Activated CD4-positive, alpha-beta memory T cell treated with anti-CD3 and anti-CD28 coated beads, Interleukin-2, amount 10 ng/mL, durations not matched to agents 7 days and 5 days (primary cell): ENCODE measurements at regions not wholly inside any gene's neighbourhood (a gene's known extent, or its start where the extent isn't known, plus 50 kb on each side); places are given as distances from the start of the nearest gene placed in this dataset.
"Not testable (repeated sequence)": the region's sequence is repeated elsewhere in the genome, so short reads cannot be mapped to it uniquely, and the experiment has no call there.

Source experiments
- CTCF ChIA-PET: fragments of 350-600 bp; sonication (Branson Sonifier 250); formaldehyde crosslinking; loops from one replicate; lab custom pipeline; 2021; ENCODE audit warnings: antibody characterized with exemption, inconsistent platforms; lab: Charles Lee
- POLR2A ChIA-PET: fragments of 350-600 bp; sonication (Branson Sonifier 250); formaldehyde crosslinking; loops from one replicate; lab custom pipeline; 2021; ENCODE audit warnings: antibody characterized with exemption; lab: Charles Lee
- DNase-seq: peaks from one replicate; pipeline ENCODE4 v3.0.0-alpha.2; 2020
- H3K27ac Mint-ChIP-seq: one replicate; pipeline ENCODE4 v1.8.0; 2021; ENCODE audit warnings: mild to moderate bottlenecking, mixed read lengths
- H3K27me3 Mint-ChIP-seq: one replicate; pipeline ENCODE4 v1.8.0; 2021; ENCODE audit warnings: mixed read lengths
- H3K36me3 Mint-ChIP-seq: one replicate; pipeline ENCODE4 v1.8.0; 2021; ENCODE audit warnings: low read depth, mixed read lengths
- H3K4me1 Mint-ChIP-seq: one replicate; pipeline ENCODE4 v1.8.0; 2021; ENCODE audit warnings: mixed read lengths
- H3K4me3 Mint-ChIP-seq: one replicate; pipeline ENCODE4 v1.8.0; 2021; ENCODE audit warnings: mild to moderate bottlenecking, mixed read lengths
- H3K9me3 Mint-ChIP-seq: one replicate; pipeline ENCODE4 v1.8.0; 2021; ENCODE audit warnings: mixed read lengths

- Mint-ChIP-seq H3K27me3 (no peaks in the 10 kb centered on the region), H3K9me3 (no peaks in the 10 kb centered on the region), H3K36me3 (no peaks in the 10 kb centered on the region), H3K27ac (no peak overlapping the region), H3K4me3 (no peak overlapping the region), H3K4me1 (no peaks in the 10 kb centered on the region)
- ChIA-PET CTCF (no interaction called here), POLR2A (no interaction called here)
- no peak for DNase-seq
Observed at GRCh38 chr7:83777406-83778072, 128.6 kb upstream of the SEMA3E start.

GRCh38 chr7:83769407-83769806 lies 120.5 kb upstream of the SEMA3E start:
- CTCF ChIA-PET, result no interaction called here
- H3K27me3 Mint-ChIP-seq, result no peaks in the 10 kb centered on the region
- POLR2A ChIA-PET, result no interaction called here
- H3K4me1 Mint-ChIP-seq, result no peaks in the 10 kb centered on the region
- no peaks in the 10 kb centered on the region for H3K36me3 Mint-ChIP-seq
- H3K27ac Mint-ChIP-seq, result no peak overlapping the region
- no peak for DNase-seq
- H3K4me3 Mint-ChIP-seq, result no peak overlapping the region
- peaks cover 5% of the 10 kb centered on the region for H3K9me3 Mint-ChIP-seq

DNA sequence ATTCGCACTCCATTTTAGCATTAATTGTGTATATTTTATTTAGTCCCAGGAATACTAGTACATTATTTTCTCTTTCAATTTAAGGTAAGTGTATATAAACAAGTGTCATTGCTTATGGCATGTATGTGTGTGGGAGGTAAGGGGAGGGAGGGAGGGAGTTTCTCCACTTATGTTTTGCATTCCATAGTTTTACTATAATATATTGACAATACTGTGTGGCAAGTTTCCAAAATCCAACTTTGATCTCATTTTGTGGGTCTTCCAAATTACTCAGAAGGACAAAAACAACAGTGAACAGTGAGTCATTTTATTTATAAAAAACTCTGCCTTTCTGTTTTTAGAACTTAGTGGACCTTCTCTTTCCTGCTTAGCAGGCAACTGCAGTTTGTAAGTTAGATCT lies 102.3 kb upstream of the SEMA3E start:
- Mint-ChIP-seq H3K4me3 (no peak overlapping the region), H3K27ac (no peak overlapping the region), H3K9me3 (peaks cover 13% of the 10 kb centered on the region), H3K4me1 (no peaks in the 10 kb centered on the region), H3K36me3 (no peaks in the 10 kb centered on the region), H3K27me3 (no peaks in the 10 kb centered on the region)
- POLR2A ChIA-PET, result no interaction called here
- DNase-seq, result no peak
- CTCF ChIA-PET, result no interaction called here

DNA sequence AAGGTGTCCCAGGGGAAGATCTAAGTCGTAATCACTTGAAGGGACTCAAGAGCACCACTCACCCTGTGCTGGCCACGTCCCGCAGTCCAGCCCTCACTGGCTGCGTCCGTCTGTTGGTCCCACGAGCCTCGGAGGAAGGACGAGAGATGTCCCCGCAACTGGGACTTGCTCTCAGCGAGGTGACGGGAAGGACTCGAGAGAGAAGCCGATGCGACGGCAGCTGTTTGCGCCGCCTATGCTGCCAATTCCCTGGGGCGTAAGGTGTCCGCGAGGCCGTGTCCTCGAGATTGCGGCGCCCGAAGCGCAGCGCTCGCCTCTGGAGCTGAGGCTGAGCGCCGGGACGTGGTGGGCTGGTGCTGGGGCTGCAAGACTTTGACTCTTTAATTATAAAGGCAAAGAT lies 100.6 kb upstream of the SEMA3E start:
- Mint-ChIP-seq H3K4me1 (no peaks in the 10 kb centered on the region), H3K27me3 (no peaks in the 10 kb centered on the region), H3K4me3 (no peak overlapping the region), H3K36me3 (no peaks in the 10 kb centered on the region), H3K27ac (no peak overlapping the region), H3K9me3 (peaks cover 13% of the 10 kb centered on the region)
- ChIA-PET POLR2A (no interaction called here), CTCF (no interaction called here)
- no peak for DNase-seq

- H3K36me3 Mint-ChIP-seq, result no peaks in the 10 kb centered on the region
- ChIA-PET POLR2A (no interaction called here), CTCF (no interaction called here)
- H3K27ac Mint-ChIP-seq, result no peak overlapping the region
- no peaks in the 10 kb centered on the region for H3K9me3 Mint-ChIP-seq
- H3K4me1 Mint-ChIP-seq, result no peaks in the 10 kb centered on the region
- no peaks in the 10 kb centered on the region for H3K27me3 Mint-ChIP-seq
- no peak overlapping the region for H3K4me3 Mint-ChIP-seq
- no peak for DNase-seq
Observed at GRCh38 chr7:83739527-83739926, 90.6 kb upstream of the SEMA3E start.

GRCh38 chr7:83738291-83738835 lies 89.4 kb upstream of the SEMA3E start:
- Mint-ChIP-seq H3K9me3 (no peaks in the 10 kb centered on the region), H3K27ac (no peak overlapping the region), H3K4me1 (no peaks in the 10 kb centered on the region), H3K4me3 (no peak overlapping the region), H3K36me3 (no peaks in the 10 kb centered on the region), H3K27me3 (no peaks in the 10 kb centered on the region)
- no peak for DNase-seq
- CTCF ChIA-PET, result no interaction called here
- POLR2A ChIA-PET, result no interaction called here

DNA sequence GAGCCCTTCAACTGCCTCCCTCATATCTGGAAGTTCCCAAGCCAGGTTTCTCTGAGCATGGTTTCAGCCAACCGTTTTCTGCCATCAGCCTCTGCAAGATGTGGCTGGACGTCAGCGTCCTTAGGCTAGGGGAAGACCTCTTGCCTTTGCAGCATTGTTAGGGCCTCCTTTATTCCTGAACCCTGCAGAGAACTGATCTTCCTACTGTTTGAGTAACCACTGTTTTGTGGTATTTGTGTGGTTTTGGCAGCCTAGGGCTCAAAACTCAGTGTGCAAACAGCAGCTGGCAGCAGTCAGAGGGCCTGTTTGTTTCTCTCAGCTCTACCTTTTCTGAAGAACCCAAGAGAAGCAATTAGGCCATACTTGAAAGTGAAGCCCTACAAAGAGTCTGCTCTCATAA lies 83.4 kb upstream of the SEMA3E start:
- POLR2A ChIA-PET, result no interaction called here
- no peak for DNase-seq
- H3K27ac Mint-ChIP-seq, result no peak overlapping the region
- no peak overlapping the region for H3K4me3 Mint-ChIP-seq
- CTCF ChIA-PET, result no interaction called here
- no peaks in the 10 kb centered on the region for H3K4me1 Mint-ChIP-seq
- H3K9me3 Mint-ChIP-seq, result no peaks in the 10 kb centered on the region
- H3K36me3 Mint-ChIP-seq, result no peaks in the 10 kb centered on the region
- H3K27me3 Mint-ChIP-seq, result no peaks in the 10 kb centered on the region

DNA sequence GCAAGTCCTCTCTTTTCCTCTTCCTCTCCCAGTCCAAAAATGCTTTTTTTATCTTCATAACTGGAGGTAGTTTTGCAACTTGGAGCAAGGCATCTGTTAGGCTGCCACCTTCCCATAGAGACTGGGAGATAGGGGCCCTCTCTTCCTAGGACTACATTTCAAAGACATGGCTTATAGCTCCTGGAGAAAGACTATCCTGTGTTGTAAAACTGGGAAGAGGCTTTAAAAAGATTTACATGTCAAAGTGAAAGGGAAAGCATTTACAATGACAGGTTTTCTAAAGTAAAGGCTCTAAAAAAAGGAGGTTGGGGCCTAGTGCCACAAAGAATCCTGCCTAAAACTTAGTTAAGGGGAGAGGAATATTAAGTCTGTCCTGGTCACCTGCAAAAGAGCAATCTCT lies 82.2 kb upstream of the SEMA3E start:
- no peak for DNase-seq

DNA sequence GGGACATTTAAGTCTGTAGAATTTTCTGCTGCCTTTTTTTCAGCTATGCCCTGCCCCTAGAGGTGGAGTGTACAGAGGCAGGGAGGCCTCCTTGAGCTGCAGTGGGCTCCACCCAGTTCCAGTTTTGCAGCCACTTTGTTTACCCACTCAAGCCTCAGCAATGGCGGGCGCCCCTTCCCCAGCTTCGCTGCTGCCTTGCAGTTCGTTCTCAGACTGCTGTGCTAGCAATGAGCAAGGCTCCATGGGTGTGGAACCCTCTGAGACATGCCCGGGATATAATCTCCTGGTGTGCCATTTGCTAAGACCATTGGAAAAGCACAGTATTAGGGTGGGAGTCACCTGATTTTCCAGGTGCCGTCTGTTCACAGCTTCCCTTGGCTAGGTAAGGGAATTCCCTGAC lies 68.0 kb upstream of the SEMA3E start:
- CTCF ChIA-PET, POLR2A ChIA-PET, H3K36me3 Mint-ChIP-seq, H3K9me3 Mint-ChIP-seq, H3K4me3 Mint-ChIP-seq, H3K27me3 Mint-ChIP-seq, H3K27ac Mint-ChIP-seq, DNase-seq, H3K4me1 Mint-ChIP-seq: not testable (repeated sequence)

More for the DNA sequence above, 82.2 kb upstream of the SEMA3E start:
- no peak overlapping the region for H3K27ac Mint-ChIP-seq
- CTCF ChIA-PET, result no interaction called here
- no peaks in the 10 kb centered on the region for H3K4me1 Mint-ChIP-seq
- no peak overlapping the region for H3K4me3 Mint-ChIP-seq
- no peaks in the 10 kb centered on the region for H3K9me3 Mint-ChIP-seq
- H3K27me3 Mint-ChIP-seq, result no peaks in the 10 kb centered on the region
- POLR2A ChIA-PET, result no interaction called here
- H3K36me3 Mint-ChIP-seq, result no peaks in the 10 kb centered on the region

GRCh38 chr7:83708531-83708930 lies 59.6 kb upstream of the SEMA3E start:
- no peaks in the 10 kb centered on the region for H3K36me3 Mint-ChIP-seq
- no peaks in the 10 kb centered on the region for H3K4me1 Mint-ChIP-seq
- no peak overlapping the region for H3K27ac Mint-ChIP-seq
- H3K9me3 Mint-ChIP-seq, result peaks cover 2% of the 10 kb centered on the region
- POLR2A ChIA-PET, result no interaction called here
- no peak overlapping the region for H3K4me3 Mint-ChIP-seq
- CTCF ChIA-PET, result no interaction called here
- no peak for DNase-seq
- H3K27me3 Mint-ChIP-seq, result no peaks in the 10 kb centered on the region

DNA sequence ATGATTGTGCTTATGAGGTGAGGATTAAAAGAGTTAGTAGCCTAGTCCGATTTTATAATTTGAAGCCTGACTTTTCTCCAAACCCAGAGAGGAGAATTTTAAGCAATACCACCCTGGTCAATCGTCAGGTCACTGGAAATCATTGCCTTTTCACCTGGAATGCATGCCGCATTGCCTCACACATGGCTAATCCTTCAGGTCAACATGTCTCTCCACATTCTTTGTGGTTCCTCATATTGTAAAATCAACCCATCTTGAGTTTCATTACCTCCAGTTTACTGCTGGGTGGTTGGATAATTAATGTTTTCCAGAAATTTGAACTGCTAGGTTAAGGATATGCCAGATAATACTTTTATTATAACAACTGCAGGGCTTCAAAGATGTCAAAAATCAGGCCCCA lies 55.6 kb upstream of the SEMA3E start:
- CTCF ChIA-PET, result no interaction called here
- H3K36me3 Mint-ChIP-seq, result no peaks in the 10 kb centered on the region
- H3K9me3 Mint-ChIP-seq, result peaks cover 1% of the 10 kb centered on the region
- H3K27me3 Mint-ChIP-seq, result no peaks in the 10 kb centered on the region
- H3K27ac Mint-ChIP-seq, result no peak overlapping the region
- DNase-seq, result no peak
- H3K4me1 Mint-ChIP-seq, result no peaks in the 10 kb centered on the region
- H3K4me3 Mint-ChIP-seq, result no peak overlapping the region
- POLR2A ChIA-PET, result no interaction called here

GRCh38 chr7:83702446-83702845 lies 53.5 kb upstream of the SEMA3E start:
- Mint-ChIP-seq H3K27me3 (no peaks in the 10 kb centered on the region), H3K4me1 (no peaks in the 10 kb centered on the region), H3K36me3 (no peaks in the 10 kb centered on the region), H3K27ac (no peak overlapping the region), H3K4me3 (no peak overlapping the region), H3K9me3 (peaks cover 4% of the 10 kb centered on the region)
- CTCF ChIA-PET, result no interaction called here
- no peak for DNase-seq
- POLR2A ChIA-PET, result no interaction called here

GRCh38 chr7:83701736-83702135 lies 52.8 kb upstream of the SEMA3E start:
- POLR2A ChIA-PET, result no interaction called here
- H3K9me3 Mint-ChIP-seq, result peaks cover 8% of the 10 kb centered on the region
- no peaks in the 10 kb centered on the region for H3K36me3 Mint-ChIP-seq
- no peak for DNase-seq
- no peak overlapping the region for H3K27ac Mint-ChIP-seq
- no peak overlapping the region for H3K4me3 Mint-ChIP-seq
- no peaks in the 10 kb centered on the region for H3K27me3 Mint-ChIP-seq
- no peaks in the 10 kb centered on the region for H3K4me1 Mint-ChIP-seq
- CTCF ChIA-PET, result no interaction called here
